SU-DHL-6 (cell line): ENCODE measurements at regions not wholly inside any gene's neighbourhood (a gene's known extent, or its start where the extent isn't known, plus 50 kb on each side); places are given as distances from the start of the nearest gene placed in this dataset.

Source experiments
- CTCF ChIP-seq: fragments of 200-600 bp; sonication (generic); IDR thresholded peaks from one replicate; pipeline ENCODE4 v1.5.1; 2017; ENCODE audit warnings: antibody characterized with exemption, mild to moderate bottlenecking, low read length, moderate library complexity; ENCODE audit not compliant: insufficient read depth, poor library complexity, severe bottlenecking
- EZH2phosphoT487 ChIP-seq: fragments of 200-600 bp; sonication (generic), shearing (Covaris generic); conservative IDR thresholded peaks from 2 replicates; pipeline ENCODE4 v1.6.1; 2018; ENCODE audit warnings: mild to moderate bottlenecking, antibody characterized with exemption, low read length, moderate library complexity, mixed read lengths

DNA sequence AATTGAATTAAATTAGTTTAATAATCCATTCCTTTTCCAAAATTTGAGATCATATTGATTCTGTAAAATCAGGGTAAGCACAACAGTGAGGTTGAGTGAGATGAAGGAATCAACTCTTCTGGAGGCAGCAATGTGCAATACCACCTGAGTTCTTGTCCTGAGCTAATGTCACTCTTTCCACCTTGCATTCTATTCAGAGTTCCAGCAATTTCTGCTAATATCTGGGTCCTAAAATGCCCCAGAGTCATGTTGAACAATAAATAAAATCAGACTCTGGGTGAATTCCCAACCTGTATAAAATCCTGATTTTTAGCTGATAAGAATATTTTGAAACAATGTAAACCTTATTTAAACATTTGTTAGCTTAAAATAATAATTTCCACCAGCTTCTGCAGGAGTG, 590.8 kb upstream of the ADGRB3 start:
- TF ChIP-seq CTCF (no peak), EZH2phosphoT487 (no peak)
